ENCODE measurements at regions not wholly inside any gene's neighbourhood (a gene's known extent, or its start where the extent isn't known, plus 50 kb on each side); places are given as distances from the start of the nearest gene placed in this dataset.
A peak's percentile ranks its signal among the peaks of the same experiment; 100 is the strongest.
"Not testable (repeated sequence)": the region's sequence is repeated elsewhere in the genome, so short reads cannot be mapped to it uniquely, and the experiment has no call there.

DNA sequence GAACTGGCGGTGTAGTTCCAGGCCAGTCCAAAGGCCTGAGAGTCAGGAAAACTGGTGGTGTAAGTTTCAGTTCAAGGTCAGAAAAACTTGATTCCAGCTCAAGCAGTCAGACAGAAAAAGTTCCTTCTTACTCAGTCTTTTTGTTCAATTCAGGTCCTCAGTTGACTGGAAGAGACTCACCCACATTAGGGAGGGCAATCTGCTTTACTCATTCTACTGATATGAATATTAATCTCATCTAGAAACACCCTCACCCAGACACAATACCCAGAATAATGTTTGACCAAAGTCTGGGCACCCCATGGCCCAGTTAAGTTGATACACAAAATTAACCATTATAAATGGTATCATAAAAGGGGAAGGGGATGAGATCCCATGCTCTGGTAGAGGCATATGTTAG, 50.1 kb upstream of the LTA4H start:
- no peak for DNase-seq

GRCh38 chr12:96086190-96086589, 50.8 kb upstream of the LTA4H start:
- not testable (repeated sequence) for DNase-seq

DNA sequence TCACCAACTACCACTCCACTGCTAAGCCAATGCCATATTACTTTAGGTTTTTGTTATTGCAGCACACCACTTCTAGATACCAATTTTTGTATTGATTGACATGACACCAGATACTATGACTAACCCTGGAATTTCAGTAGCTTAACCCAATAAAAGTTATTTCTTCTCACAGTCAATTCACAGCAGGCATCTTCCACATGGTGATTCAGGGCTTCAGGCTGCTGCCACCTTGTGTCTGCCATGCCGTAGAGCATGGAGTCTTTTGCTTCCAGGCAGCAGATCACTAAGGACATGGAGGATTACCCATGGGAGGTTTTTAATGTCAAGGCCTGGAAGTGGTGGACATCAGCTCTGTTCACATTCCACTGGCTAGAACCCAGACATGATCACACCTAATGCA, 56.4 kb upstream of the LTA4H start:
- no peak for DNase-seq

- no peak for DNase-seq
Measured at GRCh38 chr12:96093543-96094196, 58.3 kb upstream of the LTA4H start.

DNA sequence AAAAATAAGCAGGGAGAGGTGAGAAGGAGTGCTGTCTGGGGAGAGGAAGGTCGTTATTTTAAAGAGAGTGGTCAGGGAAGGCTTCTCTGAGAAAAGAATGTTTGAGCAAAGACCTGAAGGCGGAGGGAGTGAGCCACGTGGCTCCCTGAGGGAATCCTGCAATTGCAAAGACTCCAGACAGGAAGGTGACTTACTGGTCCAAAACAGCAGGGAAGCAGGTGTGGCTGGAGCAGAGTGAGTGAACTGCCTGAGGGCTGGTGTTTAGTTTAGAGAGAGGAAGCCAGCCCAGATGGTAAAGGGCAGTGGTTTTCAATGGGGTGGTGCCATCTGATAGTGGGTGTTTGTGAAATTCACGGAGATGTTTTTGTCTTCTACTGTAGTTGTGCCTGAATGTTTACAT, 58.8 kb upstream of the LTA4H start:
- DNase-seq = peak; percentile 8 to 24

DNA sequence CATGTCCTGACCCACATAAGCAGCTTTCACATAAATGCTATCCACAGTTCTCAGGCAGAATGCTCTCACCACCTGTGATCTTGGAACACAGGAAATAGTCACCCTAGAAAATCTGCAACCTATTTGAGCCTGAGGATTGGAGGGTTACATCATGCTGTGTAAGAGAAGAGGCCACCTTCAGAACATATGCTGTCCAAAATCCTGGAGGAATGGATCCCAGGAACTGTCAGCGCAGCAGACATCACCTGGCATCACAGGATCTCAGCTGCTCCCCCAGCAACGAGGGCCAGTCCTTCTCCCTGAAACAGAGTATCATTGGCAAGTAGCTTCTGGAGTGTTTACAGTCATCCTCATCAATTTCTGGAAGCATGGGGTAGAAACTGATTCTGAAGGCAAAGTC, 63.2 kb upstream of the LTA4H start:
- DNase-seq = no peak

DNA sequence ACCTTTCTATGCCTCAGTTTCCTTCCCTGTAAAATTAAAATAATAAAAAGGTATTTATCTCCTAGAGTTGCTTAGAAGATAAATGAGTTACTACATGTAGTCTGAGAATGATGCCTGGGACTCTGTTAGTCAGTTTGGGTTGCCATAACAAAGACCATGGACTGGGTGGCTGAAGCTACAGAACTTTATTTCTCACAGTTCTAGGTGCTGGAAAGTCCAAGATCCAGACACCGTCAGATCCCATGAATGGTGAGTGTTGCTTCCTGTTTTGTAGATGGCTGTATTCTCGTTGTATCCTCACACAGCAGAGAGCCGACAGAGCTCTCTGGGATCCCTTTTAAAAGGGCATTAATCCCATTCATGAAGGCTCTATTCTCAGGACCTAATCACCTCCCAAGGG, 64.0 kb upstream of the LTA4H start:
- DNase-seq = no peak

GRCh38 chr12:96099986-96100385, 64.6 kb upstream of the LTA4H start:
- DNase-seq = no peak

DNA sequence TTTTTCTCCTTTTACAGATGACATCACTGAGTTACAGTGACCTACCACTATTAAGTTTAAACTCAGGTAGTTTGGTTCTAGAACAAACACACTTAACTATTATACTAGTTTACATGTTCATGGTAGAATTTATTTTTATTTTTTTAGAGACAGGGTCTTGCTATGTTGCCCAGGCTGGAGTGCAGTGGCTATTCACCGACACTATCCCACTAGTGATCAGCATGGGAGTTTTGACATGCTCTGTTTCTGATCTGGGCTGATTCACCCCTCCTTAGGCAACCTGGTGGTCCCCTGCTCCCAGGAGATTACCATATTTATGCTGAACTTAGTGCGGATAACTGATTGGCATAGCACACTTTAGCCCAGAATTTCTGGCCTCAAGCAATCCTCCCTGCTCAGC, 66.4 kb upstream of the LTA4H start:
- DNase-seq = no peak

- no peak for DNase-seq
Measured at GRCh38 chr12:96103067-96103644, 67.8 kb upstream of the LTA4H start.

DNA sequence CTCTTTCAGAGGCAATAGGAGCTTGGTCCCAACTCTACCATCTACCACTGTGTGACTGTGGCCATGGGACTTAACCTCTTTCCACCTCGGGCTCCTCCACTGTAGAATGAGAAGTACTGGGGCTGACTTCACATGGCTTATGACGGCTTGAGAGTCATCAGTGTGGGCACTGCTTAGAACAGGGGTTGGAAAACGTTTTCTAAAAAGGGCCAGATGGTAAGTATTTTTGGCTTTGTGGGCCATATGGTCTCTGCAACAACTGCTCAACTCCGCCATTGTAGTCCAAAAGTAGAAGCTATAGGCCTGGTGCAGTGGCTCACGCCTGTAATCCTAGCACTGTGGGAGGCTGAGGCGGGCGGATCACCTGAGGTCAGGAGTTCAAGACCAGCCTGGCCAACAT, 69.2 kb upstream of the LTA4H start:
- DNase-seq = no peak

- DNase-seq = no peak
Measured at GRCh38 chr12:96106137-96106536, 70.8 kb upstream of the LTA4H start.

DNA sequence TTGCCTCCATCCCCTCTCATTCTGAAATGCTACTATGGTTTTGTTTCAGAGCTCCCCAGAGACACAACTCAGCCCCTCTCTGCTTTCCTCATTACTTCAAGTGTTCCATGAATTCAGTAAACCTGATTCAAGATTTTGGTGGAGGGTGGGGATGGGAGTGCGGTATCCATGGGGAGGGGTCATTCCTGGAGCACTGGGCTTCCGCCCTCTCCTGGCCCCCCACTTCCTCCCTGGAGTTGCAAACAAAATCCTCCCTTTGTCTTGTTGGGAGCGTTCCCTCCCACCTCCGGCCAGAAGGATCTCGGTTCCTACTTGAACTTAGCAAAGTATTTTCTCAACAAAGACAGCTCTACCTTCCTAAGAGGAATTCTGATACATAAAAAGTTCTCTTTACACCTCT, 71.8 kb upstream of the LTA4H start:
- no peak for DNase-seq

GRCh38 chr12:96108321-96108720, 72.9 kb upstream of the LTA4H start:
- no peak for DNase-seq

DNA sequence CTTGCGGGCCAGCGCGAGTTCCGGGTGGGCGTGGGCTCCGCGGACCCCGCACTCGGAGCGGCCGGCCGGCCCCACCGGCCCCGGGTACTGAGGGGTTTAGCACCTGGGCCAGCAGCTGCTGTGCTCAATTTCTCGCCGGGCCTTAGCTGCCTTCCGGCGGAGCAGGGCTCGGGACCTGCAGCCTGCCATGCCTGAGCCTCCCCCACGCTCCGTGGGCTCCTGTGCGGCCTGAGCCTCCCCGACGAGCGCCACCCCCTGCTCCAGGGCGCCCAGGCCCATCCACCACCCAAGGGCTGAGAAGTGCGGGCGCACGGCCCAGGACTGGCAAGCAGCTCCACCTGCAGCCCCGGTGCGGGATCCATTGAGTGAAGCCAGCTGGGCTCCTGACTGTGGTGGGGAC, 73.6 kb upstream of the LTA4H start:
- not testable (repeated sequence) for DNase-seq

- DNase-seq = no peak
Measured at GRCh38 chr12:96112733-96113132, 77.3 kb upstream of the LTA4H start.

GRCh38 chr12:96117460-96117859, 76.7 kb upstream of the ELK3 start:
- no peak for DNase-seq

DNA sequence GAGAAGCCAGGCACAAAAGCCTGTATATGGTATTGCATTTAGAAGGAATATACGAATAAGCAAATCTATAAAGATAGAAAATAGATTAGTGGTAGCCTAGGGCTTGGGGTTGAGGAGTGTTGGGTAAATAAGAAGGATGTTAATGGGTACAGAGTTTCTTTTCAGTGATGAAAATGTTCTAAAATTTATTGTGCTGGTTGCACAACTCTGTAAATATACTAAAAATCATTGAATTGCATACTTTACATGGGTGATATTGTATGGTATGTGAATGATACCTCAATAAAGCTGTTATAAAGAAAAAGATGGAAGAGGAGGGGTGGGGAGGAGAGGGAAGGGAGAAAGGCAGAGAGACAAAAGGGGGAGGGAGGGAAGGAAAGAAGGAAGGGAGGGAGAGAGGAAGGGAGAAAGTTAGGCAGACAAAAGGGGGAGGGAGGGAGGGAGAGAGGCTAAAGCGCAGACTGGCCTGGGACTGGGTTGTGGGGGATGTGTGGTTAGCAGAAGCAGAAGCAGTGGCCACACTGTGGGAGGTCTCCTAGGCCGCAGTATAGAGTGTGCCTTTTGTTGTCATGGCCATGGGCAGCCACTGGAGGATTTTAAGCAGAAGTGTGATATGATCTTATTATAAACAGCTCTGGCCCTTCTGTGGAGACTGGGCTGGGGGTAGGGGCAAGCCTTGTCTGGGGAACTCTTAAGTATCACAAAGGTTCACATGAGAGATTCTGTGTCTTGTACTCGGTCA, 73.6 kb upstream of the ELK3 start:
- DNase-seq = no peak

DNA sequence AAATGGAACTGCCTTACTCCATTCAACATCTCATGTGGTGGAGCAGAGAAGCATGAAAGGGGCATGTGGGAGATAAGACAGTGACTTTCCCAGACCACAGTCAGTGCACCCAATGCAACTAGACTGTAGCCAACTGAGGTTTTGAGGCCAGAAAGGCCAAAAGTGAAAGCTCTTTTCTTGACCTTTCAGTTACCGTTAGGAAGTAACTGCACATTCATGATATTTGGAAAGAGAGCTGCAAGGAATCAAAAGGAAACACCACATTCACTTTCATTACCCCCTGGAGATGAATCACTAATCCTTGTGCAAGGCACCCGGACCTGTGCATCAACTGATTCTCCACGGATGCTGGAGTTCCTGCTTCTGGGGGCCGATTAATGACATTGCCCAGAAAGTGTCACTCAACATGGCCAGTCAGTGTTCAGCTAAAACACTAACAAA, 72.9 kb upstream of the ELK3 start:
- DNase-seq = no peak

DNA sequence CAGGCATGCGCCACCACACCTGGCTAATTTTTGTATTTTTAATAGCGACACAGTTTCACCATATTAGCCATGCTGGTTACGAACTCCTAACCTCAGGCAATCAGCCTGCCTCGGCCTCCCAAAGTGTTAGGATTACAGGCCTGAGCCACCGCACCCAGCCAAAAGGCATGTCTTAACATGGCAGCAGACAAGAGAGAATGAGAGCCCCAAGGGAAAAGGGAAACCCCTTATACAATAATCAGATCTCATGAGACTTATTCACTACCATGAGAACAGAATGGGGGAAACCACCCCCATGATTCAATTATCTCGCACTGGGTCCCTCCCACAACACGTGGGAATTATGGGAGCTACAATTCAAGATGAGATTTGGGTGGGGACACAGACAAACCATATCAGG, 65.9 kb upstream of the ELK3 start:
- DNase-seq = not testable (repeated sequence)

DNA sequence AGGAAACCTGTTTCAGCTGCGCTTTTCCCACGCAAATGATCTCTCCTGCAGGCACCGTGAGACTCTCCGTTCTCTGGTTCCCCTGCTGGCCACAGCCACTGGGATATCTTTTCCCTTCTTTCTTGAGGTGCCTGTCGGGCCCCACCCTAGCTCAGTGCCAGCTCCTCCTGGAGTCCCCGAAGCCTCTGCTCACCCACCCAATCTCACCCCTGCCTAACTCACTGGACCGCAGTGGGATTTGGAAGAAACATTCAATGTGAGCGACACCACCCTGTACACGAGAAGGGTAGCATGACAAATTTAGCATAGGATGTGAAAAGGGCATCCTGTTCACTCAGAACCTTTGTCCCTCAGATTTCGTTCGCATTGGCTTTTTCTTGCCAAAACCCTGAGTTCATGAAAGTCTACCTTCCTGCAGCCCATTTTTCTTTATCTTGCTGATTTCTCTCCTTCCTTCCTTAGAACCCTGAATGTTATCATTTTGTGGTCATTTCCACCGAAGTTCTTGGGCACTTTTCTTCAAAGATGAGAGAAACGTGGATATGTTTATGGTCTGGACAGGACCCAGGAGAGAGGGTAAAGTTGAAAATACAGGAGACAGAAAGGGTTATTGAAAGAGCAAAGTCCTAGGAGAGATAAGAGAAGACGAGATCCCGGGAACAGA, 63.6 kb upstream of the ELK3 start:
- no peak for DNase-seq

GRCh38 chr12:96131230-96131788, 62.9 kb upstream of the ELK3 start:
- DNase-seq = no peak

GRCh38 chr12:96132819-96133218, 61.4 kb upstream of the ELK3 start:
- no peak for DNase-seq

GRCh38 chr12:96134200-96134599, 60.0 kb upstream of the ELK3 start:
- no peak for DNase-seq

All from NCI-H187 (cell line).